Bone marrow (tissue), 2 donors: ENCODE measurements at regions not wholly inside any gene's neighbourhood (a gene's known extent, or its start where the extent isn't known, plus 50 kb on each side); places are given as distances from the start of the nearest gene placed in this dataset.
"Not testable (repeated sequence)": the region's sequence is repeated elsewhere in the genome, so short reads cannot be mapped to it uniquely, and the experiment has no call there.

Experiments used
- DNase-seq, 2 donors: peaks; one replicate each; lab custom pipeline; 2025; lab: John Stamatoyannopoulos, UW

DNA sequence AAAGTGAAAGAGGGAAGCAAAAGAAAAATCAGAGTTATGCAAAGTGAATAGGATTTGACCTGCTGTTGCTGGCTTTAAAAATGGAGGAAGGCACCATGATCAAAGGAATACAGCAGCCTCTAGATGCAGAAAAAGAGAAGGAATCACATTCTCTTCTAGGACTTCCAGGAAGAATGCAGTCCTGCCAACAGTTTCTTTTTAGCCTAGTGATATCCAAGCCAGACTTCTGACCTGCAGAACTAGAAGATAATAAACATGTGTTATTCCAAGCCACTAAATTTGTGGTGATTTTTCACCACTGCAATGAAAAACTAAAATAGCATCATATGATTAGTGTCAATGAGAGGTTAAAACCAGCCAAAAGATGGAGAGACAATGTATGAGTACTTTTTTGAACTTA lies 101.9 kb upstream of the ADAMTS5 start:
- no peak for DNase-seq

DNA sequence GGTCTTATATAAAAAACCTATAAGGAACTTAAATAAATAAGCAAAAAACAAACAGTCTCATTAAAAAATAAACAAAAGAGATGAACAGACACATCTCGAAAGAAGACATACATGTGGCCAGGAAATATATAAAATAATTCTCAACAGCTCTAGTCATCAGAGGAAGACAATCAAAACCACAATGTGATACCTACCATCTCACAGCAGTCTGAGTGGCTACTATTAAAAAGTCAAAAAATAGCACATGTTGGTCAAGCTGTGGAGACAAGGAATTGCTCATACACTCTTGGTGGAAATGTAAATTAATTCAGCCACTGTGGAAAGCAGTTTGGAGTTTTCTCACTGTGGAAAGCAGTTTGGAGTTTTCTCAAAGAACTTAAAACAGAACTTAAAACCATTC lies 100.3 kb upstream of the ADAMTS5 start:
- no peak for DNase-seq

DNA sequence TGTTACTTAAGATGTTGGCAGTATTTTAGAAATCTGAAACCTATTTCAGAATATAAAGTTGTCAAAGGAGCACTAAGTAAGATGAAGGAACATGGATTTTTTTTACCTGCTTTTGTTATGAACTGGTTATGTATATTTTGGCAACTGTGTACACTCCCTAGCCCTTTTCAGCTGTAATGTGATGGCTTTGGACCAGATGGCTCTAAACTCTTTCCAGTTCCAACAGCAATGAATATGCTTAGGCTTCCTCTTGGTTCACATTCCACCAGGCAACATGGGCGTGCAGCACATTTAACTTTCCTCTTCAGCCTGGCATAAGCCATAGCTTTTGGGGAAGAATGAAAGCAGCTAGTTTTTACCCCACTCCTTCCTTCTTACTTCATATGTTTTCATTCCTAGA lies 95.6 kb upstream of the ADAMTS5 start:
- no peak for DNase-seq

GRCh38 chr21:27061770-27062169 lies 94.9 kb upstream of the ADAMTS5 start:
- no peak for DNase-seq

- DNase-seq = no peak
Measured at GRCh38 chr21:27060190-27060589, 93.3 kb upstream of the ADAMTS5 start.

DNA sequence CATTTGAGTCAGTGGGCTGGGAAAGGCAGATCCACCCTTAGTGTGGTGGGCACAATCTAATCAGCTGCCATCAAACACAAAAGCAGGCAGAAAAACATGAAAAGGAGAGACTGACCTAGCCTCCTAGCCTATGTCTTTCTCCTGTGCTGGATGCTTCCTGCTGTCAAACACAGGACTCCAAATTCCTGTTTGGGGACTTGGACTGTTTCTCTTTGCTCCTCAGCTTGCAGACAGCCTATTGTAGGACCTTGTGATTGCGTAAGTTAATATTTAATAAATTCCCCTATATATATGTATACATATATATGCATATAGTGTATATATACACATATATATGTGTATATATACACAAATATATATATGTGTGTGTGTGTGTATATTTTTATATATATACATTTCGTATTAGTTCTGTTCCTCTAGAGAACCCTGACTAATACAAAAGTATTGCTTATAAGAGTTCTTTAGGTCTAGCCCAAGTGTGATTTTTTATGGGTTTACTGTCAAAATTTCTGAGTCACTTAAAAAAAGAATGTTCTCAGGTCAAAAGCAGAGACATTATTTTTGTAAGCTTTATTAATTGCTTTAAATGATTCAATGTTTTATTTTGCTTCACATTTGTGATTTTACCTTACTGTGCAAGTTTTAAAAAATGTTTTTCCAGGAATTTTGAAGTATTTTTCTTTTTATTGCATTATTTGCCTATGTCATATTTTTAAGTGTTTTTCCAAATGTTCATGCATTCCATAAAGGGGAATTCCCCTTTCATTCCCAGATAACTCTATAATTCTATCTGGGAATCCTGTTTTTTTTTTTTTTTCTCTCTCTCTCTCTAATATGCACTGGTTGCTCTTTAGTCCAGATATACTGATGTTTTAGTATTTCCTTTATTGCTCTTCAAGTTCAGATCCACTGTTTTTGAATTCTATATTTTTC lies 92.1 kb upstream of the ADAMTS5 start:
- DNase-seq = no peak

DNA sequence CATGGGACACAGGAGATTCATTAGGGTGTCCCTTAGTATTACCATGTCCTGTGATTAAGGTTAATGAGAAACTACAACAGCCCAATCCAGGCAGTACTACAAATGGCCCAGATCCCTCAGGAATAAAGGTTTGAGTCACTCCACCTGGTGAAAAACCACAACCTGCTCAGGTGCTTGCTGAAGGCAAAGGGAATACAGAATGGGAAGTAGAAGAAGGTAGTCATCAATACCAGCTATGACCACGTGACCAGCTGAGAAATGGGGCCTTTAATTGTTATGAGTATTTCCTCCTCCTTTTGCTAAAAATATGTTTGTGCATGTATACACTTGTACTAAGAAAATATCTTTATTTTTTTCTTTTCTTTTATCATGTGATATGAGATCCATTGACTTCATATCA lies 91.1 kb upstream of the ADAMTS5 start:
- no peak for DNase-seq

GRCh38 chr21:27047658-27048314 lies 80.9 kb upstream of the ADAMTS5 start:
- DNase-seq = no peak

- DNase-seq = no peak
Measured at GRCh38 chr21:27047283-27047657, 80.4 kb upstream of the ADAMTS5 start.

- no peak for DNase-seq
Measured at GRCh38 chr21:27045281-27045985, 78.5 kb upstream of the ADAMTS5 start.

DNA sequence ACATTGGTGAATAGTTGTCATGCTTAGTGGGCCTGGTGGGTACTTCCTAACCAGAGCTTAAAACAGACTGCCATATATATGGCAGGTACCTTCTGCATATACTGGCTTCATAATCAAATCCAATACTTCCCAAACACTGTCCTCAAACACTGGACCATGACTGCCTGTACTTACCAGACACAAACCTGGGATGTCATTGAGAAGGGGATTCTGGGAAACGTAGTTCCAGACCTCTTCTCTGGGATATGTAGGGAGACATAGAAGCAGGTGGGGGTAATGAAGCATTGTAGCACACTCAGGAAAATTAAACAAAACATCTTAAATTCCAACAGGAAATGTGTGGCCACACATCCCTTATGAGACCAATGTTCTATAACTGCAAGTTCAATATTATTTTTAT lies 76.5 kb upstream of the ADAMTS5 start:
- no peak for DNase-seq

DNA sequence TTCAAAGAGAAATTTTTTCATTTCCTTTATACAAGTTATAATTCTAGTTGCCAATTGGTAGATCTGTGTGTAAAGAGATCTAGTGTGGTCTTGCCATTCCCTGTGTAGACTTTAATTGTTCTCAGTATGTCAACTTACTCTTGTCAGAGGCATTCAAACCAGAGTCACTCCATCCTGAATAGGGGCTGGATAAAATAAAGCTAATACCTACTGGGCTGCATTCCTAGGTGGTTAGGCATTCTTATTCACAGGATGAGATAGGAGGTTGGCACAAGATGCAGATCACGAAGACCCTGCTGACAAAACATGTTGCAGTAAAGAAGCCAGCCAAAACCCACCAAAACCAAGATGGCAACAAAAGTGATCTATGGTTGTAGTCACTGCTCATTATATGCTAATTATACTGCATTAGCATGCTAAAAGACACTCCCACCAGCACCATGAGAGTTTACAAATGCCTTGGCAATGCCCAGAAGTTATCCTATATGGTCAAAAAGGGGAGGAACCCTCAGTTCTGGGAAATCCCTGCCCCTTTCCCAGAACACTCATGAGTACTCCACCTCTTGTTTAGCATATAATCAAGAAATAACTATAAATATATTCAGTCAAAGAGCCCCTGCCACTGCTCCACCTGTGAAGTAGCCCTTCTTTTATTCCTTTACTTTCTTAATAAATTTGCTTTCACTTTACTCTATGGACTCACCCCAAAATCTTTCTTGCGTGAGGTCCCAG lies 74.0 kb upstream of the ADAMTS5 start:
- DNase-seq = no peak

DNA sequence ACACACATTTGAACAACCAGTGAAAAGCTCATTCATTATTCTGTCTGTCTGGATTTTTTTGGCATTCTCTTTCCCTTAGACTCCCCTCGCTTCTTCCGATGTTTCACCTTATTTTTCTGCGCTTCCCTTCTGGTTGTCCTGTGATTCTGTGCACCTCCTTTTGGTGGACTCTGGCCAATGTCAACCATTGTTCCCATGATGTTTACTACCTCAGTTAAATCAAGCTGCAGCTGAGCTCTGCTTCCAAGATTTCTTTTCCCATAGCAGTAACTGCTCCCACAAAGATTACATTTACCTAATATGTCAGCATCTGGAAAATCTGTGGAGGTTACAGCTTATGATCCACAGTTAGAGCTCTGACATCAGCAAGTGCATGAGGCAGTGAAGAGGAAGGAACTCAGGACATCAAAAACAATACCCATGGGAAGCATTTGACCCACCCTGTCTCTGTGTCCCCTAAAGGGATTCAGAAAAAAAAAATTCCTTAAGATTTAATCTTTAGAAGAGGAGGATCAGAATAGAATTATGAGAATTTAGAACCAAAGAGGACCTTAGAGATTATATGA lies 69.9 kb upstream of the ADAMTS5 start:
- DNase-seq = no peak

DNA sequence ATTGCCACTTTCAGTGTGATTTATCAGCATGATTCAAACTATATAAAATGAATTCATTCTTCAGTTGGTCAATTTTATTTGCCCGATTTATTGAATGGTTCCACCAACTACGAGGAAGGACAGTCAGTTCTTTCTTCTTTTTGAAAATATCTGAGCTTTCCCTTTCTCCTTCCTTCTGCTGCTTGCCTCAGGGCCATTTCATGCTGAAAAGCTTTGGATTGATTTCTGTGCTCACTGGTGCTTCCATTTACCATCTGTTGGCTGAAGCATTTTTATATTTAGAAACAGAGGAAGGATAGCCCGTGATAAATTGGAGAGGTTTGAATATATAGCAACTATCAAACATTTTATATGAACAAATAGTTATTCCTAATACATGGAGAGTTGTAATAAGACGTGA lies 68.9 kb upstream of the ADAMTS5 start:
- DNase-seq = no peak

DNA sequence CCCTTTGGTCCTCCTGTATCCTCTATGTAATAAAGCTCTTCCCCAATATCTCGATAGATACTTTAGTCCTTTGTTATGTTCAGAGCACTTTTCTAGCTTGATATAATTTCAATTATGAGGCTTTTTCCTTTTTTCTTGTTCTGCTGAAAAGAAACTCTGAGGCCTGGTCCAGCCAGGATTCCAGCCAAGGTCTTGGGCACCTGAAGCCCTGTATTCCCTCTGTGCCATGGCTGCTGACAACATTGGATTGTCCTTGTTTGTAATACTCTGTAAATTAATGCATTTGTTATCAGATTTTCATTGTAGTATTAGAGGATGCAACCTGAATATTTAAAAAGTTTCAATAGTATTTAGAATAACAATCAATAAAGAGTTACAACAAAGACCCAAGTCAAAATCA lies 67.9 kb upstream of the ADAMTS5 start:
- DNase-seq = no peak

DNA sequence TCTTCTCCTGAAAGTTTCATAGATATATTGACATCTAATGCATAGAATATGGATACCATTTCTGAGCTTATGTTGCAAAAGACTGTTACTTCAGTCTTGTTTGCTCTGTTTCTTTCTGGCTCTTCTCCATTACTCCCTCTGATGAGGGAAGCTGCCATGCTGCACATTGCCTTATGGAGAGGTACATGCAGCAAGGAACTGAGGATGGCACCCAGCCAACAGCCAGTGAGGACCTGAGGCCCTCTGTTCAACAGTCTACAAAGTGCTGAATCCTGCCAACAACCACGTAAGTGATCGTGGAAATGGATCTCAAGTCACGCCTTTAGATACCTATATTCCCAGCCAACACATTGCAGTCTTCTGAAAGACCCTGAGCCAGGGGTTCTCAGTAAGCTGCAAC lies 66.6 kb upstream of the ADAMTS5 start:
- DNase-seq = no peak

DNA sequence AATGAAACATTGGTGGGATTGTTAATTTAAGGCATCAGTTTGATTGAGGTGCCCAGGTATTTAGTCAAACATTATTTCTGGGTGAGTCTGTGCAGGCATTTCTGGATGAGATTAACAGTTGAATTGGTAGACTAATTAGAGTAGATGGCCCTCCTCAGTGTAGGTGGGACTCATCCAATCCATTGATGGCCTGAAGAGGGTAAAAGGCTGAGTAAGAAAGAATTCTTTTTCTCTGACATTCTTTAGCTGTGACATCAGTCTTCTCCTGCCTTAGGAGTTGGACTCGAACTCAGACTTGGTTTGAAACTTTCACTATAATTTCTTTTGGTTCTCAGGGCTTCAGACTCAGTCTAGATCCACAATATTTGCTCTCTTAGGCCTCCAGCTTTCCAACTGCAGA lies 59.6 kb upstream of the ADAMTS5 start:
- DNase-seq = no peak

DNA sequence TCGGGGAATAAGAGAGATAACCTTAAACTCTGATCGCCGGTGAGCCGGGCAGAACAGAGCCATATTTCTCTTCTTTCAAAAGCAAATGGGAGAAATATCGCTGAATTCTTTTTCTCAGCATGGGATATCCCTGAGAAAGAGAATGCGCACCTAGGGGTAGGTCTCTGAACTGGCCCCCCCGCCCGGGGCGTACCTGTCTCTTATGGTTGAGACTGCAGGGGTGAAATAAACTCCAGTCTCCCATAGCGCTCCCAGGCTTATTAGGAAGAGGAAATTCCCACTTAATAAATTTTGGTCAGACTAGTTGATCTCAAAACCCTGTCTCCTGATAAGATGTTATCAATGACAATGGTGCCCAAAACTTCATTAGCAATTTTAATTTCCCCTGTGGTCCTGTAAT lies 58.8 kb upstream of the ADAMTS5 start:
- not testable (repeated sequence) for DNase-seq

DNA sequence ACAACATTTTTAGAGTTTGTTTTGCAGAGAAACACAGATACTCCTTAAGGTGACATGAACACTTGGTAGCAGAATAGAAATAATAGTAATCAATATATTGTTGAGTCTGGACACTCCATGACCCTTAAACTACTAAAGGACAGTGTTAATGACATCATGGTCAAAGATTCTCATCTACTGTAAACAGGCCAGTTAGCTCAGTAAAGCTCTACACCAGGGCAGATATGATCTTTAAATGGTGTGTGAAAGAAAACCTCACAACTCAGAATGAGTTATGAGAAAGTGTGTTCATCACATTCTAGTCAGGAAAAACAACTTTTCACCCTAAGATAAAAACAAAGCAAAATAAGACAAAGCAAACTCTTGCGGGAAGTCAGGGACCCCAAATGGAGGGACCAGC lies 58.1 kb upstream of the ADAMTS5 start:
- DNase-seq = no peak

DNA sequence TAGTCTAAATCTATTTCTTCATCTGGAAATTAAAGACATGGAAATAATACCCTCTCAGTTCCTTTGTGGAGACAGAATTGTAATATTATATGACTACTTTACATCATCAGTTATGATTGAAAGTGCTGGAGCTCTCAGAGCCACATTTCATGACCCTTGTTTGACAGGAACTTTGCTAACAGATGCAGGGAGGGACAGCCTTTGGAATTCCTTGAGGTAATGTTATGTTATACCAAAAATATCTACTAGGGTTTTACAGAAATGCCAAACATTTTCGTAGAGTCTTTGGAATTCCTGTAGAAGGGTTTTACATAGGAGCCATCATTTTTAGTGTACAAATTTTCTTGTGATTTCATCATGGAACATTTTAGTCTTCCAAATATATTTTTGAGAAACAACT lies 57.4 kb upstream of the ADAMTS5 start:
- no peak for DNase-seq

DNA sequence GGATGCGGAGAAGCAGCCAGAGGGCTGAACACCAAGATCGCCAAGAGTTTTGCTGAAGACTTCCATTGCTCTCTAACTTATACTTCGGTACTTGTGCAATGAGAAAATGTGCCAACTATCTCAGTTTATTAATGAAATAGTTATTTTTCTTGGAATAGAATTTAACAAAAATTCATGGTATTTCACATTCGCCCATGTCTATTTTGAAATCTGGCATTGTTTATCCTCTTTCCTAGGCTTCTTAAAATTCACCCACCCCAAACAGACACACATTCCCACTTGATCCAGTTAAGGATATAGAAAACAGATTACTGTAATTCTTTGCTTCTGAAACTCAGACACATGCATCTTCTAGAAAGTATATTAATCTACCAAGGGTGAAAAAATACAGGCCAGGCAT lies 56.3 kb upstream of the ADAMTS5 start:
- no peak for DNase-seq

GRCh38 chr21:27021801-27022200 lies 54.9 kb upstream of the ADAMTS5 start:
- DNase-seq = no peak
